ENCODE measurements at regions not wholly inside any gene's neighbourhood (a gene's known extent, or its start where the extent isn't known, plus 50 kb on each side); places are given as distances from the start of the nearest gene placed in this dataset.
"Not testable (repeated sequence)": the region's sequence is repeated elsewhere in the genome, so short reads cannot be mapped to it uniquely, and the experiment has no call there.

- no peak for DNase-seq
Observed at GRCh38 chr6:22751223-22751622, 181.9 kb downstream of the HDGFL1 start.

DNA sequence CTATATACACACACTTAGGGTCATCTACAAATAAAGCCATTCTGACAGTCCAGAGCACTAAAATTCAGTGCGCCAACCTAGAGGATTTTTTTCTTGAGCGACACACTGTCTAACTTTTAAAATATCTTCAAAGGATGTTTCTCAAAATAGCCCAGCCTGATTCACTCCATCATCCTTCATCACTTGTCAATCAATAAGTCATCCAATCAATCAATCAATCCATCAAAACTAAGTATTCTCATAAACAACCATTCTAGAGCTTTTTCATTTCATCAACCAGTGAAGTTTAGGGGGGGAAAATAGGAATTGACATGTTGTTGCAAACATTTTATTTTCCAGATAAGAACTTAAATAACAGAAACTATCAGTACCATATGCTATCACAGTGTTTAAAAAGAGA, 183.2 kb downstream of the HDGFL1 start:
- DNase-seq, result no peak

- DNase-seq, result no peak
Observed at GRCh38 chr6:22754061-22754460, 184.7 kb downstream of the HDGFL1 start.

DNA sequence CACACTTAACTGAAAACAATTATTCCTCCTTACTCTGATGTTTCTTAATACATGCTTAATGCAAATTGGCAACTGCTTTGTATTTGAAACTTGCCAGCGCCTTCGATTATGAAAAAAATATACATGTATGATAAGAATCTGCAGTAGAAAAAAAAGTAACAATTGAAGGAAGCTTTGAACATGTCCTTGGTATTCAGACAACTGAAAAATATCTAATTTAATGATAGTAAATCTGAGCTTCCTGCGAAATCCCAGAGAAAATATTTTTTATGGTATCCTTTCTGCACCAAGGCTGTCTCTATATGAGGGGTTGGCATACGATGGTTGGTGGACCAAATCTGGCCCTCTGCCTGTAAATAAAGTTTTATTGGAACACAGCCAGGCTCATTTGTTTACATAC, 186.2 kb downstream of the HDGFL1 start:
- DNase-seq, result no peak

GRCh38 chr6:22756365-22756764, 187.0 kb downstream of the HDGFL1 start:
- no peak for DNase-seq

GRCh38 chr6:22764496-22764895, 195.1 kb downstream of the HDGFL1 start:
- DNase-seq, result no peak

DNA sequence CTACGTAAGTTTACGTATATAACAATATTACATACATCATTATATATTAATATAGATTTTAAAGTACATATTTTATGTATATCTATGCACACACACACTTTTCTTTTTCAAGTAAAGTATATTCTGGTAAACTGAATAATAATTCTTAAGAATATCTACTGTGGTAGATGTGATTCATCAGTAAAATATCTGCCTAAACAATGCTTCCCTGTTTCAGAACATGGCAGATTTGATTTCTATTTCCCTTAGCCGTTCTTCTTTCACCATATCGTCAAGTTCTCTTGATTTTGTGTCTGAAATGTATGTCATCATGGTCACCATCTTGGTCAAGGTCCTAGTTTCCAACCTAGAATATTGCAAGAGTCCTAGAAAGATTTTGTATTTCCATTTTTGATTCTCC, 195.6 kb downstream of the HDGFL1 start:
- no peak for DNase-seq

DNA sequence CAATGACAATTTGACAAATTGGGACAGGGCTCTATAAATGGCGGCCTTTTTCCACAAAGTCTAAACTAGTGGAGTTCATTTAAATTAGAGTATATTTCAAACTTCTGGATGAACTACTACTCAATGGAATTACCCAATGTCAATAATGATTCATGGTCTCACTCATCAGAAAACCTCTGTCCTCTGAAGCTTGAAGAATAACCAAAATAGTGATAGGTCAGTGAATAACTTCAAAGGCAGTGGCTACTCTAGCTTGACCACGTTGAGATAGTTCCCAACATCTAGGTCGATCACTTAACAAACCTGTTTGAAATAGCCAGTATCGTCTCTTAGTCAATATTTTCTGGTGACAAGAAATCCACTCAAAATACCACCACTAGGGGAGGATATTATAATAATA, 197.6 kb downstream of the HDGFL1 start:
- no peak for DNase-seq

DNA sequence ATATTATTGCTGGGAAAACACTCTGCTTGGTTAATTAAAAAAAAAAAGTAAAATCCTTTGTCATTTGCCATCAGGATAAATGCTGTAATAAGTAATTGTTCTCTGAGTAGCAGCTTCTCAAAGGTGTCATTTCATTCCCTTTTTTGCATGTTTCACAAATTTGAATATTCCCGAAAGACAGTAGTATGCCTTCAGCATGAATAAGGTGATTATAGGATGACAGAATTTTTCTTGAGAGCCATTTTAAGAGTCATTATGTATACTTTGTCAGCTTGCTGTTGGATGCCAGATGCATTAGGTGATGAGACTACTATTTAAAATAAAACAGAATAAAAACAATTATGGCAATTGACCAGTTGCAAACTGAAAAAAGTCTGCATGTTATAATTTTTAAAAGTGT, 200.7 kb downstream of the HDGFL1 start:
- DNase-seq, result no peak

DNA sequence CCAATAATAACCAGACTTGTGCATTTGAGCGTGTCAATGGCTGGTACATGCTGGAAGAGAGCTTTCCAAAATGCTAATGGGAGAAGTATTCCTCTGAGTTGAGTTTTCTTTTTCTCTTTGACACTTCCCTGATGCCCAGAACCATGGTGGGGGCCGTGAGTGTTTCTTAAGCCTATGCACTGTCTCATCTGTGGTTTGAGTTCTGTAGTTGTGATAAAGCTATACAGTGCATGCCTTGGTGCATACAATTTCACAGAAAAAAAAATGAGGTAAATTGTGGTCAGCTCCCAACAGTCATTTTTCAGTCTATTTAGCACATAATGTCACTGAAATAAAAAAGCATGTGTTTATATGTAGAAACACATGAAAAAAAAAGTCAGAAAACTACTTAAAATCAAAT, 204.8 kb downstream of the HDGFL1 start:
- no peak for DNase-seq

GRCh38 chr6:22778438-22778837, 209.1 kb downstream of the HDGFL1 start:
- DNase-seq, result not testable (repeated sequence)

- no peak for DNase-seq
Observed at GRCh38 chr6:22779062-22779461, 209.7 kb downstream of the HDGFL1 start.

- peak; percentile 33 for DNase-seq
Observed at GRCh38 chr6:22783931-22784330, 214.6 kb downstream of the HDGFL1 start.

- DNase-seq, result peak; percentile 86
Observed at GRCh38 chr6:22784601-22785410, 215.4 kb downstream of the HDGFL1 start.

- no peak for DNase-seq
Observed at GRCh38 chr6:22788038-22788437, 218.7 kb downstream of the HDGFL1 start.

DNA sequence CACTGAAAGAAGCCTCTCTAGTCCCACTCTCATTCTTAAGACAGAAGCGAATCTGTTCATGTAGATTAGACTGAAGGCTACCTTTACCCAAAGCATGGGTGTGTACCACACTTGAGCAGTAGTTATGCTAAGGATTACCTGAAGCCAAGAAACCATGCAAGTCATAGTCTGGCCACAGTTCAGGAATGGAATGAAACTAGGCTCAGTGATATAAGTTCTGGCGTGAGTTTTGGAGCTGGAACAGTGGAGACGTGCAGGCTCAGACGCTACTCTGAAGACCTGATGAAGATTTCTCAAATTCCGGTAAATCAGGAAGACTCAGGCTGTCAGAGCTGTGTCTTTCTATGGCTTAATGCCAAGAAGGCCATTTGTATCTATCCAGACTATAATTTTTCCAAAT, 219.9 kb downstream of the HDGFL1 start:
- DNase-seq, result no peak

- no peak for DNase-seq
Observed at GRCh38 chr6:22794844-22795243, 225.5 kb downstream of the HDGFL1 start.

DNA sequence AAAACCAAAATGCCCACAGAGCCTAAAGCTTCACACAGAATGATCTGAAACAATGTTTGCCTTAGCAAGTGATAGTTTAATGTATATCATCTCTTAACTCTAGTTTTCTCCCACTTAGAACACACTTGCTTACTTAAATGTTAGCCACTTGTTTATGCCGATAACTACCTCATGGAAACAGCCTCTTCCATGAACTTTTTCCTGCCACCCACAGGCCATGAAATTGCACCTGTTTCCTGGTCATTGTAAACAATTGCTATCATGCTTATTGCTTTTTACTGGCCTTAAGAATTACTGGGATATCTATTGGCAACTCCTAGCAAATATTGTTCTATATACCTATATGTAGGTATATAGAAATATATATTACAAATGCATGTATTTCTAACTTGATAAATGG, 231.1 kb downstream of the HDGFL1 start:
- no peak for DNase-seq

DNA sequence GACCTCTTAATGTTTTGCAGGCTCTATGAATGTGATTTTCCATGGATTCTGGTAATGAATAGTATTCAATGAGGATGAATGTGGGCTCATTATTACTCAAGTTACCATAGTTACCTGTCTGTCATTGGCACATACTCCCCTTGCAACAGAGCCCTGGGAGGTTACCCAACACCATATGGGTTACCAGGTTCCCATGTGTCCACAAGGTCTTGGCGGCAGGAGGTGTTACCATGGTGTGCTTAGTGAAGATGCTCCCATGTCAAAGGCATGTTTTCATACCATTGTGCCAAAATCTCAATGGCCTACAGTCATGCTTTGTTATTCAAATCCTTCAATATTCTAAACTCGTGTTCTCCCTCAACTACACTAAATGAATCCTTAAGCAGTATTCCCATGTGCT, 232.5 kb downstream of the HDGFL1 start:
- DNase-seq, result no peak

DNA sequence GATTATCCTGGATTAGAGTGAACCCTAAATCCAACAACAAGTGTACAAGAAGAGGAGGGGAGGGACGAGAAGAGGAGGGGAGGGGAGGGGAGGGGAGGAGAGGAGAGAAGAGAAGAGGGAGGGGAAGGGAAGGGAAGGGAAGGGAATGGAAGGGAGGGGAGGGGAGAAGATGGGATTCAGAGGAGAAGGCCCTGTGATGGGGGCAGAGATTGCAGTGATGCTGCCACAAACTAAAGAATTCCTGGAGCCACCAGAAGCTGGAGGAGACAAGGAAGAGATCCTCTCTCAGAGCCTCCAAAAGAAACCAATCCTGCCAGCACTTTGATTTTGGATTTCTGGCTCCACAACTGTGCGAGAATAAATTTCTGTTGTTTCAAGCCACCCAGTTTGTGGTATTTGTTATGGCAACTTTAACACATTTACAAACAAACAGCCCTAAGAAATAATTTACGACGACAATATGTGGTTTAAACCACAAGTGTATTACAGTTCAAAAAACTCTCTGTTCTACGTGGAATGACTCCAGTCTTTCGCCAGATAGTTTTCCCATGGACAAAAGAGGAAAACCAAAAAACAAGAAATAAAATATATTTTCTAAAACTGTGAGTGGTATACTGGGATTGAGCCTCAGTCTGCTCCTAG, 235.4 kb downstream of the HDGFL1 start:
- DNase-seq, result no peak

- no peak for DNase-seq
Observed at GRCh38 chr6:22807261-22807660, 237.9 kb downstream of the HDGFL1 start.

- DNase-seq, result no peak
Observed at GRCh38 chr6:22807818-22808217, 238.5 kb downstream of the HDGFL1 start.

- no peak for DNase-seq
Observed at GRCh38 chr6:22808466-22808865, 239.1 kb downstream of the HDGFL1 start.

- DNase-seq, result no peak
Observed at GRCh38 chr6:22809370-22809769, 240.0 kb downstream of the HDGFL1 start.

DNA sequence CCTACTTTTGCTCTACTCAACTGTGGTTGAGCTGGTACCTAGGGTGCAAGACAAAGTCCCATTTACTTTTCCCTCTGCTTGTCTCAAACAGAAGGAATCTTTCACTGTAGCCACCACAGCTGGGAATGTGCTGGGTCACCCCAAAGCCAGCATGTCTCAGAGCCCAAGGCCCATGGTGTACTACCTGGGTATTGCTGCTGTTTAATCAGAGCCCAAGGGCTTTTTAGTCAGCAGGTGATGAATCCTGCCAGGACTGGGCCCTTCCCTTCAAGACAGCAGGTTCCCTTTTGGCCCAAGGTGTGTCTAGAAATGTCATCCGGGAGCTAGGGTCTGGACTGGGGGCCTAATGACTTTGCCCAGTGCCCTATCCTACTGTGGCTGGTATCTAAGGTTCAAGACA, 249.8 kb downstream of the HDGFL1 start:
- DNase-seq, result no peak

Measured in eye (tissue), 1 donor.